GM19324 (cell line): ENCODE measurements at regions not wholly inside any gene's neighbourhood (a gene's known extent, or its start where the extent isn't known, plus 50 kb on each side); places are given as distances from the start of the nearest gene placed in this dataset.

ENCODE experiments used
- ATAC-seq: cut with Tn5 transposase; IDR thresholded peaks from one replicate; pipeline ENCODE4 v1.9.1; 2021; ENCODE audit warnings: mild to moderate bottlenecking, moderate library complexity; ENCODE audit not compliant: unreplicated experiment, low FRiP score

DNA sequence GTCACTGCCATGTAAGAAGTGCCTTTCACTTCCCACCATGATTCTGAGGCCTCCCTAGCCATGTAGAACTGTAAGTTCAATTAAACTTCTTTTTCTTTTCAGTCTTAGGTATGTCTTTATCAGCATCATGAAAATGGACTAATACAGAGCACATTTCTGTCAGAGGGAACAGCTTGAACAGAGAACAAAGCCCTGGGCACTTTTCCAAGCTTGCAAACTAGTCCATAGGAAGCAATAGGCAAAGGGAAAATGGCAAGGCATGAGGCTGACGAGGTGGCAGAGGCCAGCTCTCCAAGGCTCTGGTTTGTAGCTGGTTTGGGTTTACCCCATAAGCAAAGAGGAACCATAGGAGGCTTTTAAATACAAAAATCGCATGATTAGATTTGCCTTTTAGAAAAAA is 185.1 kb upstream of the HDDC2 start:
- no peak for ATAC-seq

DNA sequence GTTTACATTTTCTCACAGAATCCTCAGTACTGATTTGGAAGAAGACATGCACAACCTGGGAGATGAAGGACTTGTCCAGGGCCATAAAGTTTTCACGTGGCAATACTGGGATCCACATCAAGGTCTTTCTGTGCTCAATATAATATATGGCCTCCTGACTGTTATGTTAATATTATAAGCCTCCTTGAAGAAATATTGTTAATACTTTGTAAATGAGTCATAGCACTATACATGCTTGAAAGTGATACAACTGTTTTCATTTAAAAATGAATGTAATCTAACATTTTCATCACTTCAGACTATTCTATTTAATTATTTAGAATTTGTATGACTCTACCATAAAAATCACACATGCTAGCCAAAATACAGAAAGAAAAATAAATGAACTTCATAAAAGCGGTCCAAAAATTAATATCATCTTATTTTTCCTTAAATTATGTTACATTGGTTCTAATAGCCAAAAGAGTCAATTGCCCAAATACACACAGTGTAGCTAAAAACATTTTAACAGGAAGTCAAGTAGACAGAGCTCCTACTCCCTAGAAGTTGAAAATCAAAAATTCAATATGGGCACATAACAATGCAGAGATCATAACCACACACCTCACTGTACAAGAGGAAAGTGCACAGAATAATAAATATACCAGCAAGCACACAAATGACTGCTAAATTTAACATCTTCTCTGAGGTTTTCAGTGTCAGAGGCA is 188.0 kb upstream of the HDDC2 start:
- ATAC-seq: no peak

DNA sequence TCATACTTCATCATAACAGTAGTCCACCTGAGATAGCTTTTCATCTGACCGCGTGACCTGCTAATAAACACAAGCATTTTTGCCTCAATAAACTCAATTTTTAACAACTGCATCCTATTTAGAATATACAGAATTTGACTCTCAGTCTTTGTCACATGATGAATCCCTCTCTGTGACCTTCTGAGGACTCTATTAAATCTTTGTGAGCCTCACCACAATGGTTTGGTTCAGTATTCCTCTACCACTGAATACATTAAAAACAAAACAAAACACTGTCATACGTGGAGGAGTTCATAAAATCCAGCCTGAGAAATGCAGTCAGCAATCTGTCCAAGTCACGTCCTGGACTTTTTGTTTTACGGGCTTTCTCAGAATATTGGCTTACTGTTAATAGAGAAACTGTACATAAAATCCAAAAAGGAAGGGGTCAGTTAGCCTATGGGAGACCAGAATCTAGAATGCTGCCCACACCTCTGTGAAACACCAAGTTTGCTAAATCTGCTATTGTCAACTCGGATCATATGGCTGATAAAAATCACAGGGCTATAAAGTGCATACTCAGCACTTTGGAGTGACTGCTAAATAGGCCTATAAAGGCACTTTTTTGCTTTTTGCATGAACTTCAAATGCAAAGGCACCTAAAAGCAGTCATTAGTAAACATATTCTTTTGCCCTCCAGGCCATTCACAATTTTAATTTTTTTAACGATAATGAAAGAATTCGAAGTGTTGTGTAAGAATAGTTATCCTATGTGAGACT is 190.3 kb upstream of the HDDC2 start:
- no peak for ATAC-seq

DNA sequence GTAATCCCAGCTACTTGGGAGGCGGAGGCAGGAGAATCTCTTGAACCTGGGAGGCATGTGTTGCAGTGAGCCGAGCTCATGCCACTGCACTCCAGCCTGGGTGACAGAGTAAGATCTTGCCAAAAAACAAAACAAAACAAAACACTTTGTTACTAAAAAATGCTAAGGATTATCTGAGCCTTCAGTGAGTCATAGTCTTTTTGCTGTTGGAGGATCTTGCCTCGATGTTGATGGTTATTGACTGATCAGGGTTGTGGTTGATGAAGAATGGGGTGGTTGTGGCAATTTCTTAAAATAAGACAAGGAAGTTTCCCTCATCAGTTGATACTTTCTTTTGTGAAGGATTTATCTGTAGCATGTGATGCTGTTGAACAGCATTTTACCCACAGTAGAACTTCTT is 196.8 kb upstream of the HDDC2 start:
- ATAC-seq: no peak

DNA sequence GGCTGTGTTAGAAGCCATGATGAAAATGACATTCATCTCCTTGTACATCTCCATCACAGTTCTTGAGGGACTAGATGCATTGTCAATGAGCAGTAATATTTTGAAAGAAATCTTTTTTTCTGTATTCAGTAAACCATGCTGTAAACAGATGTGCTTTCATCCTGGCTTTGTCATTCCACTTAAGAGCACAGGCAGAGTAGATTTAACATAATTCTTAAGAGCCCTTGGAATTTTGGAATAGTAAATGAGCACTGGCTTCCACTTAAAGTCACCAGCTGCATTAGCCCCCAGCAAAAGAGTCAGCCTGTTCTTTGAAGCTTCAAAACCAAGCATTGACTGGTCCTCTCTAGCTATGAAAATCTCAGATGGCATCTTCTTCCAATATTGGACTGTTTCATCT is 197.8 kb upstream of the HDDC2 start:
- no peak for ATAC-seq

DNA sequence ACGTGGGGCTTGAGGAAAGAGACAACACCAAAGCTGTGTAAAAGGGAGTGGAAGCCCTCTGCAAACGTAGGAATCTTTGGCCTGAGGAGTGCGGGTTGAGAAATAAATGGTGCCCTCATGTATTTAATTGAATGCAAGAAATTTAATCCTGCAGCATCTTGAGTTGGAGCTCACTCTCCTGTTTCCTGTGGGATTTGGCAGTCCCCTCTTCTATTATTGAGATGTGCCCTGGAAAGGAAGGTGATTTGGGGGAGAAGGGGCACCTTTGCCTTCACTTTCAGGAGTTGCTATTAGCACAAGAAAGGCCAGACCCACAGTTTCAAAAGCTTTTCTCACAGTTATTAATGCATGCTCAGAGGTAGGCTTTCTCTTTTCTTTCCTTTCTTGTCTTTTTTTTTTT is 201.4 kb upstream of the HDDC2 start:
- ATAC-seq: no peak

DNA sequence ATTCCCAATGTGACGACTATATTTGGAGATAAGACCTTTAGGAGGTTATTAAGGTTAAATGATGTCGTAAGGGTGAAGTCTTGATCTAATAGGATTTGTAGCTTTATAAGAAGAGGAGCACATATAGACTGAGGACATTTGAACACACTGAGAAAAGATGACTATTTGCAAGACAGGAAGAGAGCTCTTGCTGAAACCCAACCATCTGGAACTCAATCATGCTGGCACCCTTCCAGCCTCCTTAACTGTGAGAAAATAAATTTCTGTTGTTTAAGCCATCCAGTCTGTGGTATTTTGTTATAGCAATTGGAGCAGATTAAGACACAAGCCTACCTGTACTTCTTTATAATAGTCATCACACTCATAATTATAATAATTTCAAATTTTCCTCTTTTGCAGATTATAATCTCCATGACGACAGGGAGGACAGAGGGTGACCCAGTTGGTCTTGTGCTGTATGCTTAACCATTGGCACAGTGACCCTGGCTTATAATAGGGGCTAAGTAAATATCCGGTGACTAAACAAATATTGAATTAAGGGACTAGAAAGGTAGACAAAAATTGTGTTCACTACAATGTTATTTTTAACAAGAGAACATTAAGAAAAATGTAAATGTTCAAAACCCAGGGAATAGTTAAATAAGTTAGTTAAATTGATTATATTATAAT is 206.4 kb upstream of the HDDC2 start:
- ATAC-seq: no peak

DNA sequence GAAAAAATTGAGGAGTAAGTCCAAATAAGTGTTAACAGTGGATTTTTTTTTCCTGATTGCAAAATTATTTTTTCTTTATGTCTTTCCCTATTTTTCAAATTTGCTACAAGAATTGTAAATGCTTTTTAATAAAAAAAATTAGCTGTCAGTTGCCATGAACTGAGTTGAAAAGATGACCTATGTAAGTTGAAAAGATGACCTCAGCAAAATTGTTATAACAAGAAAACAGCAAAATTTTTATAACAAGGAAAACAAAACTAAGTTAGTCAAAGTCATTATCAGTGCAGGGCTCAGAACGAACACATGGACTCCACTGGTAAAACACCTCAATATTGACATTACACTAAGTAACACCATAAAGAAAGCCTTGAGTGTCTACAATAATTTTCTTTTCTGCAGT is 207.0 kb upstream of the HDDC2 start:
- no peak for ATAC-seq

DNA sequence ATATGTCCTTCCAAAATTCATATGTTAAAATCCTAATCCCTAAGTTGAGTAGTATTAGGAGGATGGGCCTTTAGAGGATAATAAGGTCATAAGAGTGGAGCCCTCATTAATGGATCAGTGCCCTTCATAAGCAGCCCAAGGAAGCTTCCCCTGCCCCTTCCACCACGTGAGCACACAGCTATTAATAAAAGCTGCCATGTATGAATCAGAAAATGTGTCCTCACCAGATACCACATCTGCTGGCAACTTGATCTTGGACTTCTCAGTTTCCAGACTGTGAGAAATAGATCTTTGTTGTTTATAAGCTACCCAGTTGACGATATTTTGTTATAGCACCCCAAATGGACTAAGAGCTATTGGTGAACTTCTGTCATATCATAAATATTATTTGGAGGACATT is 207.7 kb upstream of the HDDC2 start:
- no peak for ATAC-seq

DNA sequence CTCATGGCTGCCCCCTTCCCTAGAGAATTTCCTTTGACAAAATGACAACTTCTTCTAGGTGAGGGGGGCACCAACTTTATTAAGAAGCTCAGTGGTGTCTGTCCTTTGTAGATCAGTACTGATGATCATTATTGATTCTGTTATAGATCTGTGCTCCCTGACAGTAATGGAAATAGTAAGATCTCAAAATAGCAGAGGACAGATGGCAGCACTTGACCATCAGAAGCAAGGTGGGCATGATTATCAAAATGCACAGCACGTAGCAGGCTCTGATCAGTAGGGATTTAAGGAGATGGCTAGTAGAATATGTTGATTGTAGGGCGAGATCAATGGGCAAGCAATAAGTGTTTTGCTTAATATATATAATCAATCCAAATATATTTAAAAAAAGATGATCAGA is 208.6 kb upstream of the HDDC2 start:
- no peak for ATAC-seq

DNA sequence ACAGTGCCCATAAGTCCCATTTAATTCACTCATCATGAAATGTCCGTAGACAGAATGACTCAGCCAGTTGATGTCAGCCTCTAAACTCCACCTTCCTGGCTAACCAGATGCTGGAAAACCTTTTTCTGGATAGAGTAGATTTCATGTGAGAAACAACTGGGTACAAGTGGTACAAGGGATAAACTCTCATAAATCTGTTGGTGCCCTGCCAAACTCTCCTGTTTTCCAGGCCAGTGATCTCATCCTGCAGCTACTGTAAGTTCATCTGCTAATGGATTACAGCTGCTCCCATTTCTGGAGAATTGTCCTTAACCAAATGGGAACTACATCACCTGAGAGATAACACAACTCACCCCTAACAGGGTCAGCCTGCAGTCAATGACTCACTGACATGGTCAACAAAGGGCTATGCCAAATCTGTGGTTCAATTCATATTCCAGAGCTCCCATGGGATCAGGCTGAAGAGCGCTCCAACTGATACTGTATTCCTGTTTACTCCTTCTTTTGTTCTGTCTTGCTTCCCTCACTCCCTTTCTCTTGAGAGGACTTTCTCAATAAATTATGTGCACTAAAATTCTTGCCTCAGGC is 210.1 kb upstream of the HDDC2 start:
- ATAC-seq: no peak

DNA sequence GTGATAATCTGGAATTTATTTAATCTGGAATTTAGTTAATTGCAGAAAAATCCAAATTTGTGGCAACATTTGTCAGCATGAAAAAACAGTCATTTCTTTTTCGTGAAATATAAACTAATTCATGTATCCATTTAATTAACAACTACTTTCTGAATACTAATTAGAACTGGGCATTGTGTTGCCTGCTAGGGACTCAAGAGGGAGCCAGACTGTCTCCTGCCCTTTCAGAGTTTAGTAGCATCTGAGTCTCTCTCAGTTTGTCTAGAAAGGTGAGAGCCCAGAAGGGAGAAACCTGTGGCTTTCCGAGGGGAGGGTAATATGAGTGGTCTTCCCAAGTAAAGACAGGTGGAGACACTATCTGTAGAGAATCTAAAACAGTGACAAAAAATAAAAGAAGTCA is 210.9 kb upstream of the HDDC2 start:
- peak; percentile 71 for ATAC-seq

DNA sequence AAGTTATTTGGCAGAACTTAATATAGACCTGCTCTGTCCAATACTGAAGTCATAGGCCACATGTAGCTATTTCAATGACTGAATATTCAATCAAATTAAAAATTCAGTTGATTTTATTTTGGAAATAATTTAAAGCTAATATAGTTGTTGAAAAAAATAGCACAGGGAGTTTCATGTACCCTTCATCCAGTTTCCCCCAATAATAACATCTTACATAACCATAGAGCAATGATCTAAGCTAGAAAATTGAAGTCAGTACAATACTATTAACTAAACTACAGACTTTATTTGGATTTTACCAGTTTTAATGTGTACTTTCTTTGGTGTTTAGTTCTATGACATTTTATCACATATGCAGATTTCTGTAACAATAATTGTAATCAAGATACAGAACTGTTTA is 212.2 kb upstream of the HDDC2 start:
- ATAC-seq: no peak

DNA sequence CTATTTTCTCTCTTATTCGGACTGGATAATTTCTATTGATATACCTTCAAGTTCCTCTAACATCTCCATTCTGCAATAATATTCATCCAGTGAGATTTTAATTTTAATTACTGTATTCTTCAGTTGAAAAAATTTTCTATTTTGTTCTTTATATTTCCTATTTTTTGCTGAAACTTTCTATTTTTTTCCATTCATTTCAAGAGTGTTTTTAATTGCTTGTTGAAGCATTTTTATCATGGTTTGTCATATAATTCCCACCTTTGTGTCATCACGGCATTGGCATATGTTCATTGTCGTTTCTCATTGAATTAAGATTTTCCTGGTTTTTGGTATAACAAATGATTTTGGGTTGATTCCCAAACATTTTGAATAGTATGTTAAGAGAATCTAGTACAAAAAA is 214.9 kb upstream of the HDDC2 start:
- no peak for ATAC-seq

DNA sequence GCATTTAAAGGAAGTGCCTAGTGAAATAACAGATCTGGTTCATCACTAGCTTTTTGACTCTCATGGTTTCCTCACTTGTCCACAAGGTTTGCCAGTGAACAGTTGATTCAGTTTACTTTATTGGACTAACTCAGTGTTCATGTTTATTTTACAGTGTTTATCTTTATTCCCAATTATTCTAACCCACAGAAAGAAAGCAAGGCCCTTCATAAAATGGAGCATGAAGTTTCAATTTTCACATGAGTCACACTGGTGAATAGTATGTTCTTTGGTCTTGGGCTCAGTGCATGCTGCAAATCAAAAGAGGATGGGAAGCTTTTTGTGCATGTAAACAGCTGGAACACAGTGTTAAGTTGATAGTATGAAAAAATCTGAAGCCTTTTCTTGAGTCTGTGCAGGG is 217.6 kb upstream of the HDDC2 start:
- no peak for ATAC-seq

DNA sequence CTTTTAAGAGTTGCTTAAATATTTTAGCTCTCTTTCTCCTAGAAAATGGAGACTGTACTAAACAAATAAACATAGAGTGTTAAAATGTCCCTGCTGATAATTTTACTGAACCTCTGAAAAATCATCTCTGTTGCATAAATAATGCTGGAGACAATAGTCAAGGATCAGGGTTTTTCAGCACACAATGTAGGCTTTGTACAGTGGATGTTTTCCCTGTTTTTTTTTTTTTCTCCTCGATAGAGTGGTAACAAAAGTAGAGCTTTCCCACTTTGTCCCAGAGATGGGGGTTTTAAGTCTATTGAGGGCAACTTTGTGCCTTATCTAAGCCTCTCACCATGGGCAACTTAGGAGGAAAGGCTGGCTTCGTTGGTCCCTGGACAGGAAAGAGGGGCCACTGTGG is 222.6 kb upstream of the HDDC2 start:
- no peak for ATAC-seq

DNA sequence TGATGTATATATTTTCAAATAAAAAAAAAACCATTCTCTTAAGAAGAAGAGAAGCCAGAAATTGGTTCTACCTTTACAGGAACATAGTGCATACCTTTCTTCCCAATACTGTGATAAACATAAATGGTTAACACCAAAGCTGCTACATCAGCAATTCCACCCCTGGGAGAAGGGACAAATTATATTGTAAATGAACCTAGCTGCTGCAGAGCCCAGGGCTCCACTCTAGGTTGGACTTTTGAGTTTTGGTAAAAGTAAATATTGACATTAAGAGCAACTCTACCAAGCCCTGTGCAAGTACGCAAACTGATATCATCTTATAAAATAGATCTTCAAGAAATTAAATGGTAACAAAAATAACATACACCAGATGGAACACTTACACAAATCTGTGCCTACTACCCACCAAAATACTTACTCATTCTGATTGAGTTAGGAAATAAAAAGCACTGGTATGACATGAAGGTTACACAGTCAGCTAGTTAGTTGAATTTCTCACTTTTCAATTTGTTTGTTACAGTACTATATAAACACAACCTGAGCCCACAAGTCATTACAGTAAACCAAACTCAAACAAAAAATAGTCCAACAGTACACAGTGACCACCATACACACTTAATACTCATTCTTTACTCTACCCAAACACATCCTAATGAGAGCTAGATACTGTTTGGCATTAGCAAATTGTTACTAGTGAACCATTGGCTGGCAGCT is 223.3 kb upstream of the HEY2 start:
- no peak for ATAC-seq

DNA sequence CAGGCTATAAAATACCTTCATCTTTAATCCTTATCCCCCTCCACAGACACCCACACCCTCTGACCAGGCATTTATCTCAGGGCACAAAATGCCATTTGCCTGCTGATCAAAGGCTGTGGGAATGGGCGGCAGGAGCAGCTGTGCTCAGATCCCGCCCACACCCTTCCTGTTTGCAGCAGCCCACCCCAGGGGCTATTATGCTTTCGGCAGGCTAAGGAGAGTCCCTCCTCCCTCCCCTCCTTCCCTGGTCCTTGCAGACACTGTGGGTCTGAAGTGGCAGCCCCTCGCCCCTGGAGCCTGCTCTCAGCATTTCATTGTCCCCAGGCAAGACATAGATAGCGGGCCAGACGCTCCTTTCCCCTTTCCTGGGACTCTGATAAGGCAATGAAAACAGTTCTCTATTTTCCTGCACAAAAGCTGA is 220.8 kb upstream of the HEY2 start:
- no peak for ATAC-seq

DNA sequence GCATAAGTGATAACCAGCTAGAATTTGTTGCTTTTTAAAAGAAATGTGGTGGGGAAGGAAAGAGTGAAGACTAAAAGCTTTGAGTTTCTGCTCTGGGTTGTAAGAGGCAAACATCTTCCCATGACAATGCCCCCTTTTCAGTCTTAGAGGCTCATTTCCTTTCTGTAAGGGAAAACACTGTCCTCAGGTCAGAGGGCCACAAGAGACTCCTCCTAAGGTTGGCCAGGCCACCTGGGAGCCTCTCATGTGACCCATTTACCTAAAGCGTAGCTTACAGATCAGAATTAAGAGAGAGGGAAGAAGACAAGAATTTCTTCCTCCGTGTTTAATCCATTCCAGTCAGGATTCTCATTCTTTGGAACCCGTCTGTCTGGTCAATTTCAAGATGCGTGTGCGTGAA is 220.4 kb upstream of the HEY2 start:
- ATAC-seq: no peak

DNA sequence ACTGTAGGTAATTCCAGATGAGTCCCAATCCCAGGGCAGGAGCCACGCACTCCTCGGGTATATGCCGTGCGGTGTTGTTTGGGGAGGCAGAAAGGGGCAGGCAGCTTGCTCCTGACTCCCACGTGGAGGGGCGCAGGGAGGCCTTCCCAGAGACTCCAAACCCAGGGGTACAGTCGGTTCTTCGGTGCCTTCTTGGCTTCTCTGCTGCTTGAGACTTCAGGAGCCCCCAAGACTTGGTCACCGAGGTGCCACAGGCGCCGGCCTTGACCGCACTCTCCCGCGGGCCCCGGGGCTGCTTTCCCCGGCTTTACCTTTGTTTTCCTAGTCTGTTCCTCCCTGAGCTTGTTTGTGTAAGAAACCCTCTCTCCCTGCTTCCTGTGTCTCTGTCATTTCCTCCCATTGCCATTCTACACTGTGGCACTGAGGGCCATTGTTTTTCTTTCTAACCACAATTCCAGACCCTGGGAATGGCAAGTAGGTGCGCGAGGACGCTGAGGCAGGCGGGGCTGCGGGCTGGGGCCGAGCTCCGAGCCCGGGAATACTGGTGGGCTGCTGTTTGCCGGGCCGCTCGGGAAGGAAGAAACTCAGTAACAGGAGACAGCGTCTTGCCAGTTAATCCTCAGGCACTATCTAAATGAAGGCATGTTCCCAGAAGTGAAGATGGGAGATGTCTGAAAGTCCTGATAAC is 215.6 kb upstream of the HEY2 start:
- no peak for ATAC-seq
